Activated naive CD4-positive, alpha-beta T cell treated with anti-CD3 and anti-CD28 coated beads, Interleukin-2, amount 50 U/mL, for 72 hours (primary cell): ENCODE measurements at regions not wholly inside any gene's neighbourhood (a gene's known extent, or its start where the extent isn't known, plus 50 kb on each side); places are given as distances from the start of the nearest gene placed in this dataset.

Source experiments
- ATAC-seq, 2 donors: fragments of 150-1000 bp; cut with Tn5 transposase; 2 replicates each; pipeline ENCODE4 v1.10.0; 2021; ENCODE audit warnings: mild to moderate bottlenecking in 2 of 2, moderate library complexity in 2 of 2
- DNase-seq, 2 donors: peaks; one replicate each; pipeline ENCODE4 v3.0.0; 2021 to 2022; ENCODE audit warnings: low spot score in 2 of 2
- H3K27ac Mint-ChIP-seq, 2 donors: one replicate each; pipeline ENCODE4 v1.8.0; 2022; ENCODE audit warnings: mild to moderate bottlenecking in 2 of 2, mixed read lengths in 2 of 2
- H3K36me3 Mint-ChIP-seq, 2 donors: one replicate each; pipeline ENCODE4 v1.8.0; 2022; ENCODE audit warnings: mixed read lengths in 2 of 2
- H3K9me3 Mint-ChIP-seq, 2 donors: one replicate each; pipeline ENCODE4 v1.8.0; 2022; ENCODE audit warnings: mixed read lengths in 2 of 2

DNA sequence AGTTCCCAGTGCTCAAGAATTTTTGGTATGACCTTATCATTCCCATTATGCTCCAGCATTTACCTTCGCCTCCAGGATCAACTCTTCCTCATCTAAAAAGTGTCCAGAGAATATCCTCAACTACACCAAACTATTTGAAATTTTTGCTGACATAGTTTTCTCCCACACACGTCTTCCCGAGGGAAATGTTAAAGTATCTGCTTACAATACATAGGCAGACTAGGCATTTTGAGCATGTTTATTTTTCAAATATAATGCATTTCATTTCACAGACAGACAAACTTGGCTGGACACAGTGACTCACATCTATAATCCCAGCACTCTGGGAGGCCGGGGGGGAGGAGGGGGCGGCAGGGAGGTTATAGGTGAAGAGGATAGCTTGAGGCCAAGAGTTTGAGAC is 177.1 kb upstream of the TRIM24 start:
- H3K9me3 Mint-ChIP-seq = no peaks in the 10 kb centered on the region
- DNase-seq (no peak), ATAC-seq (no peak)
- H3K27ac Mint-ChIP-seq = no peak overlapping the region
- H3K36me3 Mint-ChIP-seq = no peaks in the 10 kb centered on the region

GRCh38 chr7:138285129-138285528 is 174.9 kb upstream of the TRIM24 start:
- Mint-ChIP-seq H3K27ac (no peak overlapping the region), H3K36me3 (no peaks in the 10 kb centered on the region), H3K9me3 (peaks cover 5 to 12% of the 10 kb centered on the region in 2 donors)
- DNase-seq (no peak), ATAC-seq (no peak)

- H3K9me3 Mint-ChIP-seq = peaks cover 5 to 18% of the 10 kb centered on the region in 2 donors
- ATAC-seq (no peak), DNase-seq (no peak)
- no peaks in the 10 kb centered on the region for H3K36me3 Mint-ChIP-seq
- no peak overlapping the region for H3K27ac Mint-ChIP-seq
Measured at GRCh38 chr7:138286846-138287245, 173.2 kb upstream of the TRIM24 start.

DNA sequence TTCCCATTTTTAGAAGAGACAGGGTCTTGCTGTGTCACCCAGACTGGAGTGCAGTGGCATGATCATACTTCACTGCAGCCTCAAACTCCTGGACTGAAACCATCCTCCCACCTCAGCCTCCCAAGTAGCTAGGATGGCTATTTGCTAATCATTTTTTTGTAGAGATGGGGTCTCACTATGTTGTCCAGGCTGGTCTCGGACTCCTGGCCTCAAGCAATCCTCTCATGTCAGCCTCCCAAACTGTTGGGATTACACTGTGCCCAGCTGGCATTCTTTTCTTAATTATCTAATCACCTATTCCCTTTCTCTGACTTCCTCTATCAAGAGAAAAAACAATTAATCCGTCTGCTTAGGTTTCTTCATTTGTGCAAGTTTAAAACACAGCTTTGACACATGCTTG is 172.5 kb upstream of the TRIM24 start:
- Mint-ChIP-seq H3K9me3 (peaks cover 5 to 18% of the 10 kb centered on the region in 2 donors), H3K27ac (no peak overlapping the region), H3K36me3 (no peaks in the 10 kb centered on the region)
- DNase-seq (no peak), ATAC-seq (no peak)

DNA sequence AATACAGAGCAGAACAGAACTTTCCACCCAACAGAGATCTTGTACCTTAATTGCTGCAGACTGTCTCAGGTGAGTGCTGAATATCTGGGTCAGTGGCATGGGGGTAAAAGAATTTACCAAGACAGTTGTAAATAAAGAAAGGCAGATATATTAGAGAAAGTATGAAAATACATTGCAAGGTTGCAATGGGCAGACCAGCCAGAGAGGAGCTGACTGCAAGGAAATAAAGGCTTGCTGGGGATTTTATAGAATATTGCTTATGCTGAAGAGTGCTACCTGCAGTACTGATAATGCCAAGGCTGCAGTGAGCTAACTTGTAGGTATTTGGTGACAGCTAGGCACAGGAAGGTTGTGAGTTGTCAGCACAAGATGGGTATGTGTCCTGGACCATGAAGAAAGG is 171.0 kb upstream of the TRIM24 start:
- no peak overlapping the region for H3K27ac Mint-ChIP-seq
- peaks cover 5 to 18% of the 10 kb centered on the region in 2 donors for H3K9me3 Mint-ChIP-seq
- DNase-seq = no peak
- H3K36me3 Mint-ChIP-seq = no peaks in the 10 kb centered on the region
- no peak for ATAC-seq

GRCh38 chr7:138289864-138290263 is 170.2 kb upstream of the TRIM24 start:
- no peak for DNase-seq
- Mint-ChIP-seq H3K9me3 (peaks cover 5 to 18% of the 10 kb centered on the region in 2 donors), H3K36me3 (no peaks in the 10 kb centered on the region), H3K27ac (no peak overlapping the region)
- no peak for ATAC-seq

GRCh38 chr7:138292951-138293350 is 167.1 kb upstream of the TRIM24 start:
- Mint-ChIP-seq H3K27ac (no peak overlapping the region), H3K36me3 (no peaks in the 10 kb centered on the region), H3K9me3 (peaks cover 5 to 18% of the 10 kb centered on the region in 2 donors)
- DNase-seq (no peak), ATAC-seq (no peak)

DNA sequence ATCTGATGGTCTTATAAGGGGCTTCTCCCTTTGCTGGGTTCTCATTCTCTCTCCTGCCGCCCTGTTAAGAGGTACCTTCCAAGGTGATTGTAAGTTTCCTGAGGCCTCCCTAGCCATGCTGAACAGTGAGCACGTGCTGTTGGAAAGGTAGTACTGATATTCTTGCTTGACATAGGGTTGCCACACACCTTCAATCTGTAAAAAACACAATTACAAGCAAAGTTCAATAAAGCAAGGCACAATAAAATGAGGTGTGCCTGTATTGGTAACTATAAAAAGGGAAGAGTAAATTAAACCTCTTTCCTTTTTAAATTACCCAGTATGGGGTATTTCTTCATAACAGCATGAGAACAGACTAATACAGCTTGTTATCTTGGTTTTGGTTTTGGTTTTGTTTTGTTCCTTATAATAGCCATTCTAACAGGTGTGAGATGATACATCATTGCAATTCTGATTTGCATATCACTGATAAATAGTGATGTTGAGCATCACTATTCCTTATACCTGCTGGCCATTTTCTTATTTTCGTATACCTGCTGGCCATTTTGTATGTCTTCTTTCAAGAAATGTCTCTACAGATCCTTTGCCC is 164.9 kb upstream of the TRIM24 start:
- Mint-ChIP-seq H3K27ac (no peak overlapping the region), H3K9me3 (peaks cover 0 to 6% of the 10 kb centered on the region in 2 donors), H3K36me3 (no peaks in the 10 kb centered on the region)
- DNase-seq = no peak
- ATAC-seq = no peak

DNA sequence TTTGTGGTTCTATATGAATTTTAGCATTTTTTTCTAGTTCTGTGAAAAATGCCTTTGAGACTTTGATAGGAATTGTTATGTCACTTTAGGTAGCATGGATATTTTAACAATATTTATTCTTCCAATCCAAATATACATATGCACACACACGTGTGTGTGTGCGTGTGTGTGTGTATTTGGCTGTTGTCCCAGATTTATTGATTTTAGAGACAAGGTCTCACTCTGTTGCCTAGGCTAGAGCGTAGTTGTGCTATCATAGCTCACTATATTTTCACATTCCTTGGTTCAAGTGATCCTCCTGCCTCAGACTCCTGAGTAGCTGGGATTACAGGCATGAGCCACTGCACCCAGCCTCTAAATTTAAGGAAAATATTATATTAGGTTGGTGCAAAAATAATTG is 162.5 kb upstream of the TRIM24 start:
- Mint-ChIP-seq H3K27ac (no peak overlapping the region), H3K9me3 (no peaks in the 10 kb centered on the region), H3K36me3 (no peaks in the 10 kb centered on the region)
- DNase-seq = no peak
- ATAC-seq = no peak

- DNase-seq (no peak), ATAC-seq (no peak)
- no peaks in the 10 kb centered on the region for H3K9me3 Mint-ChIP-seq
- H3K27ac Mint-ChIP-seq = no peak overlapping the region
- H3K36me3 Mint-ChIP-seq = no peaks in the 10 kb centered on the region
Measured at GRCh38 chr7:138299066-138299465, 161.0 kb upstream of the TRIM24 start.

DNA sequence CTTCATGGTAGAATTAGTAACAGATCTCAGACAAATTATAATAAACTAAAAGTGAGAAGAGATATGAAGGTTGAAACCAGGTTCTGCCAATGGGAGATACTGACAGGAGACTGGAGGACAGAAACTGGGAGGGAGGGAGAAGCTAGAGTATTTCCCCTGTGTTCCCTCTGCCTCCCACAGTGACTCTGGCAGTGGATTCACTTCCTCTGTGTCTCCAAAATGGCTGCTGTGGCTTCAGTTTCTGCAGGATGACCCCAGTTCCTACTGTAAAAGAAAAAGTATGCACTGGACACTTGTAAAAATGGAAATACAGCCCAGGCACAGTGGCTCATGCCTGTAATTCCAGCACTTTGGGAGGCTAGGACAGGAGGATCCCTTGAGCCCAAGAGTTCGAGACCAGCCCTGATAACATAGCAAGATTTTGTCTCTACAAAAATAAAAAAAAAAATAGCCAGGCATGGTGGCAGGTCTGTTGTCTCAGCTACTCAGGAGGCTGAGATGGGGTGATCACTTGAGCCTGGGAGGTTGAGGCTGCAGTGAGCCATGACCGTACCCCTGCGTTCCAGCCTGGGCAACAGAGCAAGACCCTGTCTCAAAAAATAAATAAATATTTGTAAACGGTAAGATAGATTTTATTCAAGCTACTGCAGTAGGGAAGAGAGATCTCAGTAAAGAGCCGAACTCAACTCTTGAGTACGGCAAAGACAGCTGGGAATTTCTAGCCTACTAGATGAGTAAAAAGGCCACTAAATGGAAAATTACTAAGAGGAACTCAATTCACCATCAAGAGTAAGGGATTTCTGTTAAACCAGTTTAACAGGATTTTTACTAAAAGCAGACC is 156.6 kb upstream of the TRIM24 start:
- no peaks in the 10 kb centered on the region for H3K9me3 Mint-ChIP-seq
- ATAC-seq = no peak

GRCh38 chr7:138304071-138304320 is 156.1 kb upstream of the TRIM24 start:
- H3K27ac Mint-ChIP-seq = no peak overlapping the region
- ATAC-seq (no peak), DNase-seq (no peak)
- H3K9me3 Mint-ChIP-seq = no peaks in the 10 kb centered on the region
- H3K36me3 Mint-ChIP-seq = no peaks in the 10 kb centered on the region

More for the DNA sequence above, 156.6 kb upstream of the TRIM24 start:
- Mint-ChIP-seq H3K36me3 (no peaks in the 10 kb centered on the region), H3K27ac (no peak overlapping the region)
- no peak for DNase-seq

DNA sequence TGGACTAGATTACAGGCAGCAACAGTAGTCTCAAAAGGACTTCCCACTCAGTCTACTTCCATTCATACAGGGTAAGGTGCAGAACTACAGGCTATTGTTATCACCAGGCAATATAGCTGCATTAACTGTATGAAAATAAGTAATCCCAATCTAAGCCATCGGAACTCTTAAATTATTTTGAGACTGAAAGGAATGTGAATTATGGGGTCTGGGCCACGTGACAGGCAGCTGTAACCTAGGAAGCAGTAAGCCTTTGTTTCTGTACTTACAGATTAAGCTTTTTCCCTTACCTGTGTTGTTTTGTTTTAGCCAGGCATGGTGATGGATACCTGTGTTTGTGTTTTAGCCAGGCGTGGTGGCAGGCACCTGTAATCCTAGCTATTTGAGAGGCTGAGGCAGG is 152.4 kb upstream of the TRIM24 start:
- no peaks in the 10 kb centered on the region for H3K36me3 Mint-ChIP-seq
- H3K9me3 Mint-ChIP-seq = no peaks in the 10 kb centered on the region
- H3K27ac Mint-ChIP-seq = no peak overlapping the region
- ATAC-seq (no peak), DNase-seq (no peak)

DNA sequence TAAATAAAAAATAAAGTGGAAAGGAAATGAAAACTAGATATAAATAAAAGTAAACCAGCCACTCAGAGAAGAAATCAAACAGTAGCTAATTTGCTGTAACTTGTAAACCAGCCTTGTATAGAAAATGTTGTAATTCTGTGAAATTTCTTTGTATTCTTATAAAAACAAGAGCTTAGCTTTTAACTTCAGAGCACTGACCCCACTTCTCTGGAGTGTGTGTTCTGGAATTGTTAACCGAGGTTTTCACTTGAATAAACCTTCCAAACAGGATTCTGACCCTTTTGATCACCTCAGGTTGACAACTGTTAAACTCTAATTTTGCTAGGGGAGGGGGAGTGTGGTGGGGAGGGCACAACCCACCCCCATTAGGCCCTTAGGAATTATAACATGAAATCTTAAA is 151.9 kb upstream of the TRIM24 start:
- no peak for DNase-seq
- H3K27ac Mint-ChIP-seq = no peak overlapping the region
- no peaks in the 10 kb centered on the region for H3K36me3 Mint-ChIP-seq
- ATAC-seq = no peak
- no peaks in the 10 kb centered on the region for H3K9me3 Mint-ChIP-seq

GRCh38 chr7:138309186-138309585 is 150.9 kb upstream of the TRIM24 start:
- no peaks in the 10 kb centered on the region for H3K9me3 Mint-ChIP-seq
- no peak overlapping the region for H3K27ac Mint-ChIP-seq
- ATAC-seq (no peak), DNase-seq (no peak)
- H3K36me3 Mint-ChIP-seq = no peaks in the 10 kb centered on the region

- Mint-ChIP-seq H3K9me3 (peaks cover 0 to 6% of the 10 kb centered on the region in 2 donors), H3K27ac (no peak overlapping the region), H3K36me3 (peaks cover 0 to 6% of the 10 kb centered on the region in 2 donors)
- DNase-seq (no peak), ATAC-seq (no peak)
Measured at GRCh38 chr7:138313829-138314178, 146.3 kb upstream of the TRIM24 start.

- DNase-seq = no peak
- ATAC-seq = no peak
- peaks cover 0 to 6% of the 10 kb centered on the region in 2 donors for H3K36me3 Mint-ChIP-seq
- peaks cover 0 to 6% of the 10 kb centered on the region in 2 donors for H3K9me3 Mint-ChIP-seq
- H3K27ac Mint-ChIP-seq = no peak overlapping the region
Measured at GRCh38 chr7:138316421-138317043, 143.5 kb upstream of the TRIM24 start.

DNA sequence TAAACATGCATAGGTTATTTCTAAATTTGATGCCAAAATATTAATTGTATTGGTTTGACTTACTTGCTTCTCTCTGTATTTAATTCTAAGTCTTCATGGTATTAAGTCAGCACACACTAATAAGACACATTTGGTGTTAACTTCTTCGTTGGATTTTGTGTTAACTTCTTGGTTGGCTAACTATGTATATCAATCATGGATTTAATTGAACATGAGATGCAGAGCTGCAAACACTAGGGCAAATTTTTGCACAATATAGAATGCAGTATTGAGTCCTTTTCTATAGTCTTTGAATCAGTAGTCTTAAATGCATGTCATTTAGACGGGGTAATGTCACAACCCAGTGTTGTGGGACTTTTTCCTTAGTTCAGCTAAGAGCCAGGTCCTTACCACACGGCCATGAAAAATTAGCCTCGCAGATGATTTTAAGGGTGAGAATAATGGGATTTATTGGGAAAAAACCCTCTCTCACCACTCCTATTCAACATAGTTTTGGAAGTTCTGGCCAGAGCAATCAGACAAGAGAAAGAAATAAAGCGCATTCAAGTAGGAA is 142.9 kb upstream of the TRIM24 start:
- DNase-seq (no peak), ATAC-seq (no peak)
- no peak overlapping the region for H3K27ac Mint-ChIP-seq
- H3K9me3 Mint-ChIP-seq = peaks cover 0 to 6% of the 10 kb centered on the region in 2 donors
- peaks cover 0 to 6% of the 10 kb centered on the region in 2 donors for H3K36me3 Mint-ChIP-seq
